PFSK-1 (cell line): ENCODE measurements at regions not wholly inside any gene's neighbourhood (a gene's known extent, or its start where the extent isn't known, plus 50 kb on each side); places are given as distances from the start of the nearest gene placed in this dataset.

Experiments
- POLR2AphosphoS5 ChIP-seq: IDR thresholded peaks from 2 replicates; pipeline ENCODE4 v1.6.1; 2012; ENCODE audit warnings: low read depth, mild to moderate bottlenecking, control low read depth, low read length, moderate library complexity
- REST ChIP-seq, 2 experiments: IDR thresholded peaks; 2 replicates each; pipeline versions ENCODE4 v1.6.1 to v1.8.0; 2011 to 2012; ENCODE audit warnings: low read depth in 2 of 2, low read length in 2 of 2, control low read depth in 1 of 2, inconsistent platforms in 1 of 2, mild to moderate bottlenecking in 1 of 2, moderate library complexity in 1 of 2; ENCODE audit not compliant: insufficient read depth in 1 of 2

DNA sequence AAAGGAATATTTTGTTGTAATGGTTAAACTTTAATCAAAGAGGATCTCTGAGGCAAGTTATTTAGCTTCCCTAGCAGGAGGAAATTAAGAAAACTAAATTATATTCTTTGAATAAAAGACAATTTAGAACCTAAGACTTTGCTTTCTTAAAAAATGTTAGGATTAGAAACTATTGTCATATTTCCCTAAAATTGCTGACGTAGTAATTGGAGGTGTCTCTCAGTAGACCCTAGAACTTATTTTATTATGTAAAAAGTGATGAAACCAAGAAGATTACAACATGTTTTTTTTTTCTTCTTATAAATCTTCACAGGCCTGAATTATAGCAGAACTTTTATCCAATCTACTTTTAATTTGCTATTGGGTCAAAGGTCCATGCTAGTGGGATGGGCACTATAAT is 363.3 kb upstream of the THRB start:
- no peak for TF ChIP-seq REST (IDR thresholded peaks at IDR 0.05; ENCODE audit: insufficient read depth in 1 of 2, low read depth in 2 of 2, low read length in 2 of 2)
- no peak for TF ChIP-seq POLR2AphosphoS5
